ENCODE measurements at regions not wholly inside any gene's neighbourhood (a gene's known extent, or its start where the extent isn't known, plus 50 kb on each side); places are given as distances from the start of the nearest gene placed in this dataset.
A peak's percentile ranks its signal among the peaks of the same experiment; 100 is the strongest.

DNA sequence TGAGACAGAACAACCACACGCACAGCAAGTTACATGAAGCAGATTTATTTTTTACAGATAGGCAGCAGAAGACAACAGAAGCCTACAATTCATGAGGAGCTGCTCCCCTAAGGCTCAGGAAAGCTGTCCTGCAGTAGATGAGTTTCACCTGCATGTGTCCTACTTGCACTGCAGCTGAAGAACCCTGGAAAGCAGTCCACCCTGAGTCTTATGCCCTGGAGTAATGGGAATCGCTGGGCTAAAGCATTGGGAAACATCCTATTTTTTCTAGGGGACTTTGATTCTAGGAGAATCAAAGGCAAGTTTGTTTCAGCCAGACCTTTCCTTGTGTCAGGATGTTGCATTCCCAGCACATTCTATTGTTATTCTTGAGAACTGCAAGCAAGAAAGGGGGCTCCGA is 304.8 kb downstream of the LRATD1 start:
- no peak overlapping the region for H3K4me3 ChIP-seq
- intact Hi-C loops (cut with DNase I) = no loop called here
- H3K4me1 ChIP-seq = no peaks in the 10 kb centered on the region
- no peaks in the 10 kb centered on the region for H3K27me3 ChIP-seq
- TF ChIP-seq, protein P1, sequence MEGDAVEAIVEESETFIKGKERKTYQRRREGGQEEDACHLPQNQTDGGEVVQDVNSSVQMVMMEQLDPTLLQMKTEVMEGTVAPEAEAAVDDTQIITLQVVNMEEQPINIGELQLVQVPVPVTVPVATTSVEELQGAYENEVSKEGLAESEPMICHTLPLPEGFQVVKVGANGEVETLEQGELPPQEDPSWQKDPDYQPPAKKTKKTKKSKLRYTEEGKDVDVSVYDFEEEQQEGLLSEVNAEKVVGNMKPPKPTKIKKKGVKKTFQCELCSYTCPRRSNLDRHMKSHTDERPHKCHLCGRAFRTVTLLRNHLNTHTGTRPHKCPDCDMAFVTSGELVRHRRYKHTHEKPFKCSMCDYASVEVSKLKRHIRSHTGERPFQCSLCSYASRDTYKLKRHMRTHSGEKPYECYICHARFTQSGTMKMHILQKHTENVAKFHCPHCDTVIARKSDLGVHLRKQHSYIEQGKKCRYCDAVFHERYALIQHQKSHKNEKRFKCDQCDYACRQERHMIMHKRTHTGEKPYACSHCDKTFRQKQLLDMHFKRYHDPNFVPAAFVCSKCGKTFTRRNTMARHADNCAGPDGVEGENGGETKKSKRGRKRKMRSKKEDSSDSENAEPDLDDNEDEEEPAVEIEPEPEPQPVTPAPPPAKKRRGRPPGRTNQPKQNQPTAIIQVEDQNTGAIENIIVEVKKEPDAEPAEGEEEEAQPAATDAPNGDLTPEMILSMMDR (IDR thresholded peaks at IDR 0.05) = no peak
- no peak for DNase-seq
- no peak for ATAC-seq
- H3K36me3 ChIP-seq = no peaks in the 10 kb centered on the region
- peaks cover 0 to 33% (median 5%) of the 10 kb centered on the region in 11 donors for H3K9me3 ChIP-seq
- 85 to 86% methylated on average over 3 of the region's 3 CpGs for WGBS, 2 donors
- no peak overlapping the region for H3K27ac ChIP-seq

DNA sequence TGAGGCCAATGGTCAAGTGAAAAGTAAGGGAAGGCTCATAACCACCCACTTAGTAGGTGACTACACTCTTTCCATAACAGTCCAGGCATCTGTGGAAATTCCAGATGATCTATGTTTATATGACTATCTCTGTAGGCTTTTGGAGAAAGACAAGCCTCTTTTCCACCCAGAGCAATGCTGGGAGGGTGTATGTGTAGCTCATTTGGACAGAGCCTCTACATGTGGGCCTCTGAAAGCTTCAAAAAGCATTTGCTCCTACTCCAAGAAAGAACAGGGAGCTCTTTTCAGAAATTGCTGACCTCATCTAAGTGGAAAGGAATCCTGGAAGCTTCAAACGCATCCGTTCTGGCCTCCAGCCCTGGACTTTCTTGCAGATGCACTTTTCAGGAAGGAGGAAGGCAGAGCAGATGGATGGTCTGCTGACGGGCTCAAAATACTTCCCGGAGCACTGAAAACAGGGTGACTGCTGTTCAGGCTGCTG is 308.7 kb downstream of the LRATD1 start:
- Histone ChIP-seq H3K4me1 (no peaks in the 10 kb centered on the region), H3K4me3 (no peak overlapping the region), H3K36me3 (no peaks in the 10 kb centered on the region), H3K9me3 (peaks cover 0 to 49% (median 5%) of the 10 kb centered on the region in 11 donors), H3K27me3 (no peaks in the 10 kb centered on the region), H3K27ac (peak overlapping the region in 1 of 10 donors; percentile 2)
- ATAC-seq (peak in 5 of 8 donors; percentile 38 to 83 (median 74)), DNase-seq (peak in 1 of 2 donors; percentile 38)
- intact Hi-C loops (cut with DNase I) = no loop called here
- TF ChIP-seq, protein P1 (IDR thresholded peaks at IDR 0.05) = no peak
- 52 to 60% methylated on average over 4 of the region's 4 CpGs for WGBS, 2 donors

DNA sequence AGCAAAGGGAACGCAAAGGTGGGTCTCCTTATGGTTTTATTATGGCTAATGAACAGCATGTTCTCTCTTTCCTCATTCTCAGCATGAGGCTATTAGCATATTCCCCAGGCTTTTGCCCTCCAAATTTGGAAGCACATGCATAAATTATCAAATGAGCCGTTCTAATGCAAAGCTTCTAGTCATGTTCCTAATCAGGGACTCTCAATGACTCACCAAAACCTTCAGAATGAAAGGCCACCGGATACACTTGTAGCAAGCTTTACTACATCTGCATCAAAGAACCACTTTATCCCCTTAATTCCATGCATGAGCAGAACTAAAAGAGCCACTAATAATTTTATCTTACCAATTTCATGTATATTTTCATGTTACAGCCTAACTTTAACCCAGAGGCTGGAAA is 310.5 kb downstream of the LRATD1 start:
- WGBS, 2 donors = 73 to 83% methylated on average over 3 of the region's 3 CpGs
- Histone ChIP-seq H3K36me3 (no peaks in the 10 kb centered on the region), H3K27ac (no peak overlapping the region), H3K9me3 (peaks cover 0 to 31% (median 2%) of the 10 kb centered on the region in 11 donors), H3K4me3 (no peak overlapping the region), H3K4me1 (no peaks in the 10 kb centered on the region), H3K27me3 (no peaks in the 10 kb centered on the region)
- ATAC-seq (no peak), DNase-seq (no peak)
- intact Hi-C loops (cut with DNase I) = no loop called here
- TF ChIP-seq, protein P1 (IDR thresholded peaks at IDR 0.05) = no peak

DNA sequence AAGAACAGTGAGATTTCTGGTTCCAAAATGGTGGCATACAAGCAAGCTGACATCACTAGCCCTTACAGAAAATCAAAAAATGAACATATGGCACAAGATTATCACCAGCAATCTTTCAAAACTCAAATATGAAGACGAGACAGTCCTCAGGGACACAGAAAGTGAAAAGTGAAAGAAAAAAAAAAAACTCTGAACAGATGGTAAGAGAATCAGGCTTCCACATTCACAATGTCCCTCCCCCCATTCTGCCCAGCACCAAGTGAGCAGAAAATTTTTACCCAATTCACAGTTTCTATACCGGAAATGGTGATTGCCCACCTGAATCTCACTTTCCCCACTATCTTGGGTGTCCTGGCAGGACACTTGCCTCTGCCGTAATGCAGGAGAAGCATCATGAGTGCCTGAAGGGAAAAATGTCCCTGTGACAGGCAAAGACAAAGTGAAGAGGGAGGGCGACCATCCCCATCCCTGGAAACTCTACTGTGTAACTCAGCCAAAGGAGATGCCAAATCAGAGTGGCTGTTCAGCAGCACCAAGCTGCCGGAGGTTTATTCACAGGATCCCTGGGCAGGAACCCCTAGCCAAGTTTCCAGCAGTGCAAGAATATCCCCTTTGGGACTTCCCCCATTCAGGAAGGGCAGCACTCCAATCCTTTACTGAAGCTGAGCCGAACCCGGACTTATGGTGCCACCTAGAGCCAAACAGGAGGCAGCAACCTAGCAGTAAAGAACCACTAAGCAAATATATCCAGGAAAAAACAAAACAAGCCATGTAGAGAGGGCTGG is 312.2 kb downstream of the LRATD1 start:
- no peaks in the 10 kb centered on the region for H3K36me3 ChIP-seq
- TF ChIP-seq, protein P1 (IDR thresholded peaks at IDR 0.05) = peak in 2 of 9 donors; percentile 6 to 14
- 51 to 62% methylated on average over 7 of the region's 7 CpGs for WGBS, 2 donors
- H3K9me3 ChIP-seq = peaks cover 0 to 16% (median 2%) of the 10 kb centered on the region in 11 donors
- H3K4me3 ChIP-seq = no peak overlapping the region
- intact Hi-C loops (cut with DNase I) = no loop called here
- H3K27me3 ChIP-seq = no peaks in the 10 kb centered on the region
- no peak for ATAC-seq
- H3K4me1 ChIP-seq = no peaks in the 10 kb centered on the region
- no peak overlapping the region for H3K27ac ChIP-seq
- DNase-seq = no peak
